Neutrophil (primary cell): ENCODE measurements at regions not wholly inside any gene's neighbourhood (a gene's known extent, or its start where the extent isn't known, plus 50 kb on each side); places are given as distances from the start of the nearest gene placed in this dataset.

Source experiments
- H3K27ac ChIP-seq: fragments of 200-600 bp; sonication (generic); 2 replicates; pipeline ENCODE4 v1.5.1; 2016; ENCODE audit warnings: mild to moderate bottlenecking, moderate library complexity
- H3K27me3 ChIP-seq: fragments of 200-600 bp; sonication (generic); 2 replicates; pipeline ENCODE4 v1.6.0; 2016; ENCODE audit warnings: mild to moderate bottlenecking
- H3K36me3 ChIP-seq: fragments of 200-600 bp; sonication (generic); 2 replicates; pipeline ENCODE4 v1.5.1; 2017
- H3K4me1 ChIP-seq, 2 experiments: fragments of 200-600 bp in 1 of 2; sonication (generic) in 1 of 2; 1 replicate in 1 of 2; 2 replicates in 1 of 2; pipeline versions ENCODE4 v1.5.1 to v1.6.1; 2013 to 2016; ENCODE audit warnings: low read depth in 1 of 2, low read length in 1 of 2, mild to moderate bottlenecking in 1 of 2, moderate library complexity in 1 of 2; ENCODE audit not compliant: control insufficient read depth in 1 of 2, insufficient read depth in 1 of 2
- H3K4me3 ChIP-seq, 2 experiments: fragments of 200-600 bp in 1 of 2; sonication (generic) in 1 of 2; 1 replicate in 1 of 2; 2 replicates in 1 of 2; pipeline ENCODE4 v1.5.1; 2013 to 2016; ENCODE audit warnings: low read depth in 1 of 2, low read length in 1 of 2, mild to moderate bottlenecking in 1 of 2, moderate library complexity in 1 of 2
- H3K9me3 ChIP-seq: fragments of 200-600 bp; sonication (generic); 2 replicates; pipeline ENCODE4 v1.5.1; 2016
- TF ChIP-seq, protein P1 (sequence below): fragments of 200-600 bp; sonication (generic); IDR thresholded peaks from 2 replicates; pipeline ENCODE4 v1.5.1; 2016; ENCODE audit warnings: antibody characterized with exemption

GRCh38 chr4:110797486-110797885 is 174.6 kb upstream of the PITX2 start:
- H3K27ac ChIP-seq: no peak overlapping the region
- no peak overlapping the region for H3K4me3 ChIP-seq
- no peaks in the 10 kb centered on the region for H3K4me1 ChIP-seq
- H3K36me3 ChIP-seq: no peaks in the 10 kb centered on the region
- no peaks in the 10 kb centered on the region for H3K27me3 ChIP-seq
- TF ChIP-seq, protein P1, sequence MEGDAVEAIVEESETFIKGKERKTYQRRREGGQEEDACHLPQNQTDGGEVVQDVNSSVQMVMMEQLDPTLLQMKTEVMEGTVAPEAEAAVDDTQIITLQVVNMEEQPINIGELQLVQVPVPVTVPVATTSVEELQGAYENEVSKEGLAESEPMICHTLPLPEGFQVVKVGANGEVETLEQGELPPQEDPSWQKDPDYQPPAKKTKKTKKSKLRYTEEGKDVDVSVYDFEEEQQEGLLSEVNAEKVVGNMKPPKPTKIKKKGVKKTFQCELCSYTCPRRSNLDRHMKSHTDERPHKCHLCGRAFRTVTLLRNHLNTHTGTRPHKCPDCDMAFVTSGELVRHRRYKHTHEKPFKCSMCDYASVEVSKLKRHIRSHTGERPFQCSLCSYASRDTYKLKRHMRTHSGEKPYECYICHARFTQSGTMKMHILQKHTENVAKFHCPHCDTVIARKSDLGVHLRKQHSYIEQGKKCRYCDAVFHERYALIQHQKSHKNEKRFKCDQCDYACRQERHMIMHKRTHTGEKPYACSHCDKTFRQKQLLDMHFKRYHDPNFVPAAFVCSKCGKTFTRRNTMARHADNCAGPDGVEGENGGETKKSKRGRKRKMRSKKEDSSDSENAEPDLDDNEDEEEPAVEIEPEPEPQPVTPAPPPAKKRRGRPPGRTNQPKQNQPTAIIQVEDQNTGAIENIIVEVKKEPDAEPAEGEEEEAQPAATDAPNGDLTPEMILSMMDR: no peak
- H3K9me3 ChIP-seq: no peaks in the 10 kb centered on the region

- Histone ChIP-seq H3K4me1 (no peaks in the 10 kb centered on the region), H3K27ac (no peak overlapping the region), H3K36me3 (no peaks in the 10 kb centered on the region), H3K9me3 (no peaks in the 10 kb centered on the region), H3K4me3 (no peak overlapping the region), H3K27me3 (no peaks in the 10 kb centered on the region)
- TF ChIP-seq, protein P1: no peak
These were observed 175.8 kb upstream of the PITX2 start for GRCh38 chr4:110798687-110799086.

- H3K4me1 ChIP-seq: no peaks in the 10 kb centered on the region
- no peak overlapping the region for H3K27ac ChIP-seq
- no peak overlapping the region for H3K4me3 ChIP-seq
- no peaks in the 10 kb centered on the region for H3K36me3 ChIP-seq
- H3K27me3 ChIP-seq: no peaks in the 10 kb centered on the region
- TF ChIP-seq, protein P1: no peak
- H3K9me3 ChIP-seq: no peaks in the 10 kb centered on the region
These were observed 176.3 kb upstream of the PITX2 start for GRCh38 chr4:110799211-110799610.

- Histone ChIP-seq H3K4me3 (no peak overlapping the region), H3K27me3 (no peaks in the 10 kb centered on the region), H3K36me3 (no peaks in the 10 kb centered on the region), H3K9me3 (no peaks in the 10 kb centered on the region), H3K4me1 (no peaks in the 10 kb centered on the region), H3K27ac (no peak overlapping the region)
- TF ChIP-seq, protein P1: no peak
These were observed 178.7 kb upstream of the PITX2 start for GRCh38 chr4:110801591-110801990.

DNA sequence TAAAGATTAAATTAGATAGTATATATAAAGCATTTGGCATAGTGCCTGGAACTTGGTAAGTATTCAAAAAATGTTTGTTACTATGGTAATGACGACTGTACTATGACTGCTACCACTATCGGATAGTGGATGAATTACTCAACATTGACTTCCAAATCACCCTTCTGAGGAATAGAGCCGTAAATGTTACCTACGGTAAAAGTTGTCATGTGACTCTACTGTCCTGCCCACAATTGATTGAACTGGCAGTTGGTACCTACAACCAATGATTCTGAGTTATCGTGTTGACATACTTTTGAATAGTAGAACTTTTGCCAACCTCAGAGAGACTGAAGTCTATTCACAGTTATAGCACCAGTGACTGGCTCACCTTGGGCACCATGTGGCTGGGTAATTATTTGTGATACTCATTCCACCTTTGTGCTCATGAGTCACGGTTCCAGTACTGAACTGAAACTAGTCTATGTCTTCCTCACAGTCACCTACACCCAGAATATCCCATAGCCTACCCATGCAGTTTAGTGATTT is 185.5 kb upstream of the PITX2 start:
- H3K9me3 ChIP-seq: no peaks in the 10 kb centered on the region
- TF ChIP-seq, protein P1: no peak
- H3K27me3 ChIP-seq: no peaks in the 10 kb centered on the region

DNA sequence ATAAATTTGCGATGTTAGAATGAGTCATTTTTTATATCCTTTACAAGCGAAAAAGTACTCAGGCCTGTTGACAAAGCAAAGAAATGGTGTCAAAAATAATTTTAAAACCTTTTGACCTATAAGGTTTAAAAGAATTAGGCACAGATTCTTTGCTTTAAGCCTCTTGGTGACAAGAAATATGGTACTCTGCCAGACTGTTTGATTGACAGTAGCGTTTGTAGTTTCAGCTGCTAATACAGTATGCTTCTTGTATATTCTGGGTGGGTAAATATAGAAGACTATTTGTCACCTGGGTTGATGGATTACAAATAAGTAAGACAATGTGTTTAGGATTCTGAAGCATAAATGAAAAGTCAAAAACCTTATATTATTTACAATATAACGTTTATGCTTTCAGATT is 193.1 kb upstream of the PITX2 start:
- no peaks in the 10 kb centered on the region for H3K4me1 ChIP-seq
- no peaks in the 10 kb centered on the region for H3K9me3 ChIP-seq
- no peaks in the 10 kb centered on the region for H3K36me3 ChIP-seq
- H3K4me3 ChIP-seq: no peak overlapping the region
- TF ChIP-seq, protein P1: no peak
- no peaks in the 10 kb centered on the region for H3K27me3 ChIP-seq
- no peak overlapping the region for H3K27ac ChIP-seq

More for the DNA sequence above, 185.5 kb upstream of the PITX2 start:
- Histone ChIP-seq H3K4me3 (no peak overlapping the region), H3K27ac (no peak overlapping the region), H3K4me1 (no peaks in the 10 kb centered on the region), H3K36me3 (no peaks in the 10 kb centered on the region)
